SK-N-SH treated with all-trans-retinoic acid at 6 μM for 48 hours (cell line): ENCODE measurements at regions not wholly inside any gene's neighbourhood (a gene's known extent, or its start where the extent isn't known, plus 50 kb on each side); places are given as distances from the start of the nearest gene placed in this dataset.

Source experiments
- ARNTL ChIP-seq: fragments of 450-650 bp; formaldehyde crosslinking; IDR thresholded peaks from 2 replicates; pipeline ENCODE4 v1.5.0; 2020; ENCODE audit warnings: low read depth, mild to moderate bottlenecking, moderate library complexity, borderline replicate concordance
- PPARA ChIP-seq: fragments of 250-450 bp; sonication (Bioruptor Pico); IDR thresholded peaks from 2 replicates; pipeline ENCODE4 v1.5.0; 2020; ENCODE audit warnings: mild to moderate bottlenecking, borderline replicate concordance
- RARB ChIP-seq: fragments of 250-450 bp; sonication (Bioruptor Pico); IDR thresholded peaks from 2 replicates; pipeline ENCODE4 v1.8.0; 2021; ENCODE audit warnings: mild to moderate bottlenecking, moderate library complexity
- TCF4 ChIP-seq: fragments of 250-450 bp; sonication (Bioruptor Pico); IDR thresholded peaks from 2 replicates; pipeline ENCODE4 v1.8.0; 2021; ENCODE audit warnings: mild to moderate bottlenecking, moderate library complexity, borderline replicate concordance
- ZFP3 ChIP-seq: fragments of 250-450 bp; sonication (Bioruptor Pico); IDR thresholded peaks from 2 replicates; pipeline ENCODE4 v1.5.0; 2020; ENCODE audit warnings: mild to moderate bottlenecking, moderate library complexity
- ZFP30 ChIP-seq: fragments of 450-650 bp; formaldehyde crosslinking; IDR thresholded peaks from 2 replicates; pipeline ENCODE4 v1.5.0; 2022; ENCODE audit warnings: mild to moderate bottlenecking, moderate library complexity
- TF ChIP-seq, protein P1 (sequence below): fragments of 250-450 bp; sonication (Bioruptor Pico); IDR thresholded peaks from 2 replicates; pipeline ENCODE4 v1.8.0; 2020; ENCODE audit warnings: mild to moderate bottlenecking, moderate library complexity, borderline replicate concordance

DNA sequence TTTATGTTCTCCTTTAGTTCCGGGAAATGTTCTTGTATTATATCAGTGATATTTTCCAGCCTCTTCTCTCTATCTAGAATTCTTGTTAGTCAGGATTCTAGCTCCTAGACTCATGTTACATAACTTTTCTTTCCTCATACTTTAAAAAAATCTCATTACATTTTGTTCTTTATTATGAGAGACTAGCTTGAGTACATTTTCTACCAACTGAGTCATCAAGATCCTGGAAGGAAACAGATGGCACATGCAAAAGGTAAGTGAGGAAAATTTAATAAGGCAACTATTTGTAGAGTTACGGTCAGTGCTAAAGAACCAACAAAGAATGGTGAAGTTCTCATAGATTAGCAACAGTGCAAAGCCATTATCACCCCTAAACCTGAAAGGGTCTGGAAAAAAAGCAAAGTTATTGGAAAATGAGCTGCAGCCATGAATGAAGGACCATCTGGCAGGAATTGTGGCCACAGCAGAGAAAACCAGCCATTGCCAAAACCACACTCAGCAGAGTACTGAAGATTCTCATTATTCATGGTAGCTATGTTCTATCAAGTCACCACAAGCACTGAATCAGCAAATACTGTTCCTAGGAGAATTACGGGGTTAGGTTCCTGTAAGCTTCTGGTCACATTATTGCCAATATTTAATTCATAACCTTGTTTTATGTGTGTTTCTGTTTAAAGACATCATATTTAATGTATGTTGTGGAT lies 98.3 kb upstream of the C7orf33 start:
- no peak for TF ChIP-seq PPARA
- TF ChIP-seq ARNTL (CRISPR knock-in tag): no peak
- no peak for TF ChIP-seq ZFP30 (CRISPR knock-in tag)
- TF ChIP-seq ZFP3 (CRISPR knock-in tag): no peak
- TF ChIP-seq TCF4 (CRISPR knock-in tag): no peak
- TF ChIP-seq RARB (CRISPR knock-in tag): no peak
- TF ChIP-seq, protein P1, sequence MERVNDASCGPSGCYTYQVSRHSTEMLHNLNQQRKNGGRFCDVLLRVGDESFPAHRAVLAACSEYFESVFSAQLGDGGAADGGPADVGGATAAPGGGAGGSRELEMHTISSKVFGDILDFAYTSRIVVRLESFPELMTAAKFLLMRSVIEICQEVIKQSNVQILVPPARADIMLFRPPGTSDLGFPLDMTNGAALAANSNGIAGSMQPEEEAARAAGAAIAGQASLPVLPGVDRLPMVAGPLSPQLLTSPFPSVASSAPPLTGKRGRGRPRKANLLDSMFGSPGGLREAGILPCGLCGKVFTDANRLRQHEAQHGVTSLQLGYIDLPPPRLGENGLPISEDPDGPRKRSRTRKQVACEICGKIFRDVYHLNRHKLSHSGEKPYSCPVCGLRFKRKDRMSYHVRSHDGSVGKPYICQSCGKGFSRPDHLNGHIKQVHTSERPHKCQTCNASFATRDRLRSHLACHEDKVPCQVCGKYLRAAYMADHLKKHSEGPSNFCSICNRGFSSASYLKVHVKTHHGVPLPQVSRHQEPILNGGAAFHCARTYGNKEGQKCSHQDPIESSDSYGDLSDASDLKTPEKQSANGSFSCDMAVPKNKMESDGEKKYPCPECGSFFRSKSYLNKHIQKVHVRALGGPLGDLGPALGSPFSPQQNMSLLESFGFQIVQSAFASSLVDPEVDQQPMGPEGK (CRISPR knock-in tag): no peak
